ENCODE measurements at regions not wholly inside any gene's neighbourhood (a gene's known extent, or its start where the extent isn't known, plus 50 kb on each side); places are given as distances from the start of the nearest gene placed in this dataset.

- no peaks in the 10 kb centered on the region for H3K9me3 Mint-ChIP-seq (ENCODE audit: insufficient read depth)
- H3K4me3 Mint-ChIP-seq, result peak overlapping the region; percentile 89
- CTCF ChIA-PET, result interaction anchor here (1.0 to 1.8 kb wide), 4 partner anchors 13 to 291 kb away, joined by 3 to 7 read pairs (median 5); no protein-coding TSS in a partner anchor
- no peaks in the 10 kb centered on the region for H3K36me3 ChIP-seq (replicated peaks in 1 of 2; ENCODE audit: control extremely low read depth in 1 of 2, control insufficient read depth in 1 of 2, extremely low read depth in 1 of 2, insufficient read depth in 2 of 2, low read length in 1 of 2)
- intact Hi-C loops (cut with micrococcal nuclease), result loop anchor here (1.0 to 10.0 kb wide), 5 partner anchors 23 to 1373 kb away; partner anchors contain the start of genes MED14 and MID1IP1
- no peaks in the 10 kb centered on the region for H4K20me1 ChIP-seq (ENCODE audit: control insufficient read depth, insufficient read depth, low read length, poor library complexity, severe bottlenecking)
- H3K9me3 ChIP-seq (ENCODE audit: control extremely low read depth in 1 of 3, control insufficient read depth in 2 of 3, insufficient read depth in 1 of 3, low read length in 2 of 3), result no peaks in the 10 kb centered on the region
- H3K27ac ChIP-seq (ENCODE audit: low read length in 2 of 2), result peak overlapping the region; percentile 97 to 99
- H3K4me3 ChIP-seq (ENCODE audit: control extremely low read depth in 1 of 5, extremely low read depth in 1 of 5, insufficient read depth in 1 of 5, low read depth in 2 of 5, low read length in 4 of 5), result no peak overlapping the region
- H3K27ac Mint-ChIP-seq, result peak overlapping the region; percentile 100
- H3K79me2 ChIP-seq (ENCODE audit: control insufficient read depth, insufficient read depth, low read length), result no peaks in the 10 kb centered on the region
- peaks cover 41% of the 10 kb centered on the region for H3K4me1 Mint-ChIP-seq
- no peaks in the 10 kb centered on the region for H3K27me3 ChIP-seq (replicated peaks in 1 of 4; ENCODE audit: control extremely low read depth in 1 of 4, control insufficient read depth in 3 of 4, insufficient read depth in 4 of 4, low read length in 3 of 4)
- H3K4me2 ChIP-seq (replicated peaks; ENCODE audit: low read depth, low read length, poor library complexity, severe bottlenecking), result peak overlapping the region; percentile 84
- H3K27me3 Mint-ChIP-seq, result no peaks in the 10 kb centered on the region
- no peak for ATAC-seq (ENCODE audit: low read depth)
- no peak overlapping the region for H2AFZ ChIP-seq (ENCODE audit: insufficient read depth, low read depth, low read length, poor library complexity, severe bottlenecking)
- H3K9ac ChIP-seq (ENCODE audit: low read length), result no peak overlapping the region
- TF ChIP-seq CTCF (IDR thresholded peaks at IDR 0.05) (no peak), EZH2 (IDR thresholded peaks at IDR 0.05; ENCODE audit: borderline replicate concordance, insufficient read depth, low read depth, low read length, poor library complexity, severe bottlenecking) (no peak)
- POLR2A ChIA-PET, result interaction anchor here (0.6 to 3.5 kb wide), 5 partner anchors 18 to 294 kb away, joined by 3 to 47 read pairs (median 8); partner anchors contain the start of gene BCOR
- DNase-seq, result peak; percentile 17
- H3K4me1 ChIP-seq (ENCODE audit: control insufficient read depth in 2 of 2, insufficient read depth in 2 of 2, low read length in 2 of 2), result peaks cover 25 to 37% of the 10 kb centered on the region in 2 donors
- WGBS (ENCODE audit: insufficient coverage), result 20% methylated on average over 6 of the region's 14 CpGs
These were observed 80.4 kb upstream of the BCOR start for GRCh38 chrX:40177942-40178715.

- ATAC-seq (ENCODE audit: low read depth) (no peak), DNase-seq (no peak)
- Histone ChIP-seq H3K79me2 (ENCODE audit: control insufficient read depth, insufficient read depth, low read length) (no peaks in the 10 kb centered on the region), H3K4me2 (replicated peaks; ENCODE audit: low read depth, low read length, poor library complexity, severe bottlenecking) (peak overlapping the region; percentile 84), H3K36me3 (replicated peaks in 1 of 2; ENCODE audit: control extremely low read depth in 1 of 2, control insufficient read depth in 1 of 2, extremely low read depth in 1 of 2, insufficient read depth in 2 of 2, low read length in 1 of 2) (no peaks in the 10 kb centered on the region), H3K4me3 (ENCODE audit: control extremely low read depth in 1 of 5, extremely low read depth in 1 of 5, insufficient read depth in 1 of 5, low read depth in 2 of 5, low read length in 4 of 5) (peak overlapping the region in 4 of 5 experiments; percentile 53 to 72 (median 64)), H2AFZ (ENCODE audit: insufficient read depth, low read depth, low read length, poor library complexity, severe bottlenecking) (no peak overlapping the region), H3K9me3 (ENCODE audit: control extremely low read depth in 1 of 3, control insufficient read depth in 2 of 3, insufficient read depth in 1 of 3, low read length in 2 of 3) (no peaks in the 10 kb centered on the region), H3K9ac (ENCODE audit: low read length) (peak overlapping the region; percentile 75), H3K4me1 (ENCODE audit: control insufficient read depth in 2 of 2, insufficient read depth in 2 of 2, low read length in 2 of 2) (peaks cover 30 to 43% of the 10 kb centered on the region in 2 donors), H3K27ac (ENCODE audit: low read length in 2 of 2) (peak overlapping the region; percentile 97 to 99), H4K20me1 (ENCODE audit: control insufficient read depth, insufficient read depth, low read length, poor library complexity, severe bottlenecking) (no peaks in the 10 kb centered on the region), H3K27me3 (replicated peaks in 1 of 4; ENCODE audit: control extremely low read depth in 1 of 4, control insufficient read depth in 3 of 4, insufficient read depth in 4 of 4, low read length in 3 of 4) (no peaks in the 10 kb centered on the region)
- ChIA-PET CTCF (interaction anchor here (1.0 to 1.8 kb wide), 7 partner anchors 10 to 291 kb away, joined by 3 to 8 read pairs (median 5); no protein-coding TSS in a partner anchor), POLR2A (interaction anchor here (0.5 to 3.5 kb wide), 10 partner anchors 8 to 295 kb away, joined by 3 to 47 read pairs (median 8); partner anchors contain the start of gene BCOR)
- H3K4me1 Mint-ChIP-seq, result peaks cover 44% of the 10 kb centered on the region
- intact Hi-C loops (cut with micrococcal nuclease), result loop anchor here (1.0 to 10.0 kb wide), 5 partner anchors 23 to 1373 kb away; partner anchors contain the start of genes MED14 and MID1IP1
- peak overlapping the region; percentile 89 for H3K4me3 Mint-ChIP-seq
- H3K9me3 Mint-ChIP-seq (ENCODE audit: insufficient read depth), result no peaks in the 10 kb centered on the region
- TF ChIP-seq CTCF (IDR thresholded peaks at IDR 0.05) (no peak), EZH2 (IDR thresholded peaks at IDR 0.05; ENCODE audit: borderline replicate concordance, insufficient read depth, low read depth, low read length, poor library complexity, severe bottlenecking) (no peak)
- H3K27ac Mint-ChIP-seq, result peak overlapping the region; percentile 100
- H3K27me3 Mint-ChIP-seq, result no peaks in the 10 kb centered on the region
- WGBS (ENCODE audit: insufficient coverage), result no CpG with 5 or more reads among the region's 2 CpGs
These were observed 79.7 kb upstream of the BCOR start for GRCh38 chrX:40177489-40177888.
